NCI-H128 (cell line): ENCODE measurements at regions not wholly inside any gene's neighbourhood (a gene's known extent, or its start where the extent isn't known, plus 50 kb on each side); places are given as distances from the start of the nearest gene placed in this dataset.
"Not testable (repeated sequence)": the region's sequence is repeated elsewhere in the genome, so short reads cannot be mapped to it uniquely, and the experiment has no call there.

Source experiments
- DNase-seq: peaks from one replicate; lab custom pipeline; 2025; ENCODE audit not compliant: unreplicated experiment; lab: John Stamatoyannopoulos, UW

DNA sequence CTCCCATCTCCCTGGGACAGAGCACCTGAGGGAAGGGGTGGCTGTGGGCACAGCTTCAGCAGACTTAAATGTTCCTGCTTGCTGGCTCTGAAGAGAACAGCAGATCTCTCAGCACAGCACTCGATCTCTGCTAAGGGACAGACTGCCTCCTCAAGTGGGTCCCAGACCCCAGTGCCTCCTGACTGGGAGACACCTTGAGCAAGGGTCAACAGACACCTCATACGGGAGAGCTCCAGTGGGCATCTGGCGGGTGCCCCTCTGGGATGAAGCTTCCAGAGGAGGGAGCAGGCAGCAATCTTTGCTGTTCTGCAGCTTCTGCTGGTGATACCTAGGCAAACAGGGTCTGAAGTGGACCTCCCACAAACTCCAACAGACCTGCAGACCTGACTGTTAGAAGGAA is 436.7 kb upstream of the CHRM2 start:
- DNase-seq: not testable (repeated sequence)

GRCh38 chr7:136424058-136424457 is 444.4 kb upstream of the CHRM2 start:
- no peak for DNase-seq

GRCh38 chr7:136419740-136420139 is 442.6 kb upstream of the MTPN start:
- DNase-seq: not testable (repeated sequence)

DNA sequence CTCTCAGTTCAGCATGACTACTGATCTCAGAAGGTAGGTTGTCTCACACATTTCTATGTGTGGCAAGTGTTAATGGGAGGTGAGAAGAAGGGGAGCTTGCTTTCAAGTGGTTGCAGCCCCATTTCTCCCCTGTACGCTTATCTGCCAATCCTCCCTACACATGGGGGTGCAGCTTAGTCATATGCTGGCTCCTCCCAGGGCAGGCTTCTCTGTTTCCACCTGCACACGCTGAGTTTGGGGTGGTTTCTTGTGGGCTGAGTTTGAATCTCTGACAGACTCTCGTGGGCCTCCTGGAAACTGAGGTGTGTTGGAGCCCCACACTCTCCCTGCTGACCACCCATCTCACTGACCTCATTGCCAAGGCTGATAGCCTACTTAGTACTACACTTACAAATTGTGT is 435.8 kb upstream of the MTPN start:
- no peak for DNase-seq

GRCh38 chr7:136405931-136406777 is 429.0 kb upstream of the MTPN start:
- DNase-seq: peak; percentile 14

- DNase-seq: no peak
Measured at GRCh38 chr7:136403591-136403990, 426.4 kb upstream of the MTPN start.

DNA sequence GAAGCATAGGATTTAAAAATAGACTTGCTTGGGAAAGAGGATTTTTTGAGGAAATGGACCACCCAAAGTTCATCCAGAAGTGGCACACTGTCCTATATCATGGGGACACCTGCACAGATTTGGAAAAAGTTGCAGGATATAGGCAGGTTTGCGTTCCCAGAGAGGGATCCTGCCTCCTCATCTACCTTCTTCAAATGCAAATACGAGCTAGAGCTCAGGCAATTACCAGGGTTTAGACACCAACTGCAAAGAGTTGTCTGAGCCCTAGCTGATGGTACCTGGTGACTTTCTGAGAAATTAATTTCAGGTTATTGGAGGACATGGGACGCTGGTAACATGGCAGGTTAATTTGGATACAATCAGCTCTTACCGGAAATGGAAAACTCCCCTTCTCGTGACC is 423.7 kb upstream of the MTPN start:
- DNase-seq: no peak

GRCh38 chr7:136399385-136399784 is 422.2 kb upstream of the MTPN start:
- DNase-seq: no peak

GRCh38 chr7:136392856-136393255 is 415.7 kb upstream of the MTPN start:
- DNase-seq: no peak

DNA sequence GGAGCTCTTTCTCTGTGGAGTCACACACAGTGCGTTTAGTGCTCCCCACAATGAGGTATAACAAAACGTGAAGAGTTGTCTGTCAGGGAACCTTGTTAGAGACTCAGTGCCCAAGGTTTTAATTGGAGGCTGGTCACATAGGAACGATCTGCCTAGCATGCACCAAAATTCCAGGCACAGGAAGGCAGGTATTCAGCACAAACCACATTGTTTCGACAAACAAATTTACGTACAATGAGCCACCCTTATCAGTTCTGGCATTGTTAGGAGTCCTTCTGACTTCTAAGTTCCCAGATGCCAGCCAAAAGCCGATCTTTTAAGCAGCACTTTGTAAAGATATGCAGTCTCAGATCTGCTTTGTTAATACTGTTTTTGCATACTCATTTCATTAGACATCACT is 414.2 kb upstream of the MTPN start:
- DNase-seq: no peak

GRCh38 chr7:136389933-136390332 is 412.8 kb upstream of the MTPN start:
- DNase-seq: no peak

DNA sequence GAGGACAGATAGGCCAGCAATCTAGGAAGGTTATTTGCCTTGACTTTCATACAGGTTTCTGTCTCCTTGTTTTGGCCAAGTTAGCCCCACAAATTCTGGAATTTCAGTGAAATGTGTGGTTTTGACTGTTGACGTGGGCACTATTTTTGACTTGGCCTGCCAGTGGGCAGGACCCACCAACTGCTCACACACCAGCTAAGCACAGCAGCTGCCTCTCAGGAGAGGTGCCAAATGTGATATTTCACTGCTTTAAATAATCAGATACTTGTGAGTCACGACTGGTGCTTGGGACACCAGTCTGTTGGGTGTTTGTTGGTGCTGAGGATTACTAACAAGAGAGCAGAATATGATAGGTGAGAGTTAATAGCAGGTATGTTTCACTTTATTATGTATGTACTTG is 409.7 kb upstream of the MTPN start:
- no peak for DNase-seq

GRCh38 chr7:136371409-136371808 is 394.2 kb upstream of the MTPN start:
- not testable (repeated sequence) for DNase-seq

- DNase-seq: no peak
Measured at GRCh38 chr7:136370137-136370536, 393.0 kb upstream of the MTPN start.

- DNase-seq: no peak
Measured at GRCh38 chr7:136369225-136369624, 392.1 kb upstream of the MTPN start.

GRCh38 chr7:136359333-136359903 is 382.3 kb upstream of the MTPN start:
- DNase-seq: no peak

DNA sequence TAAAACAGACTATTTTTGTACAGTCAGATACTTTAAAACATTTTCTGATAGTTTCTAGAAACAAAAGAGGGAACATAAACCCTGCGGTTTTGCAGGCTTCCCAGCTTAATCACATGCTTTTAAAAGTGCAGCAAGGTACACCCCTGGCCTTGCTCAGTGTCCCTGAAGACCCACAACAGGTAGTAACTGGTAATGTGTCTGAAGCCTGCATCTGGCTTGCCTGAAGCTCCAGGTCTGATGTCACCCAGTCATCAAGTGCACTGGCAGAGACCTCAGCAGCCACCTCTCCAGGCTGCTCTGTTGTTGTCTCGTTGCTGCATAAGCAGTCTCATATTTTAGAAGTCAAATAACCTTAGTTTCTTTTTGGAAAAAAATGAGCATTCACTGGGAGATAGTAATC is 376.1 kb upstream of the MTPN start:
- no peak for DNase-seq

DNA sequence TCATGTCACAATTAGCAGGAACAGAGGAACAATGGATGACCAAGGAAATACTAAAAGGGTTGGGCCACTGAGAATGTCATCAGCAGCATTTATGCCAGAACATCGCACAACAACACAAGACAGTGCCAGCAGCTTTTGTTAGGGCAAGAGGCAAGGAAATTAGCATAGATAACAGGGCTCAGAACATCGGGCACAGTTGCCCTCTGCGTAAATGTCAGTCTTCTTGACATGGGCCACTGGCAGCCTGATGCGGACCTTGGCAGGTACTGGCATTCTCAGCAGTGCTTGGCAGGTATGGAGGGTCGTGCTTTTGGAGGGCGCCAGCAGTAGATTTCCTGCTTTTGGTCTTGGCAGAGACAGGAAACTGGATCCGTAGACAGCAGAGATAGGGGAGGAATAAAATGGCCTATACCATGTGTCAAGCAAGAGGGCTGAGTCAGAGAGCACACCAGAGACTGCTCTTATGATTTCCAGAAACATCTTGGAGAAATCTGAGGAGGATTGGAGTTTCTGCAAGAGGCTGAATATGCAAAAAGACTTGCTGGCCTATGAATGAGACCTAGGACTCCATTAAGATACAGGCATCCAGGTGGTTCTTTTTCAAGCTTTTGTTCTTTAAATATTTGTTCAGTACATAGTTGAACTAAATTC is 371.5 kb upstream of the MTPN start:
- no peak for DNase-seq

DNA sequence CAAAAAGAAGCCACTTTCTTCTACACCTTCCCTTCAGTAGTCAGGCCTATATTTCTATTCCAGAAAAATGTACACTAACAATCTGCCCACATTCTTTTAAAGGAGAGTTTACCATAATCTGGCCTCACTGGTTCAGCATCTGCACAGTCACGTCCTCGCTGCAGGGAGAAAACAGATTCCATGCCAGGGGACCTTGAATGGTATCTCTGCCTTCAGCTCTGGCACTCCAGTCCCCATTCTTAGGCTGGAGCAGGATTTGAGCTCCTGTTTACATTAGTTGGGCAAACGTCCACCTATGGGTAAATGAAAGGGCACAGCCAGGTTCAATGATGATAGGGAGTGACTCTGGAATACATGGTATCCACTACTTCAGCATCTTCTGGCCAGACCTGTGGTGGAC is 371.0 kb upstream of the MTPN start:
- no peak for DNase-seq

DNA sequence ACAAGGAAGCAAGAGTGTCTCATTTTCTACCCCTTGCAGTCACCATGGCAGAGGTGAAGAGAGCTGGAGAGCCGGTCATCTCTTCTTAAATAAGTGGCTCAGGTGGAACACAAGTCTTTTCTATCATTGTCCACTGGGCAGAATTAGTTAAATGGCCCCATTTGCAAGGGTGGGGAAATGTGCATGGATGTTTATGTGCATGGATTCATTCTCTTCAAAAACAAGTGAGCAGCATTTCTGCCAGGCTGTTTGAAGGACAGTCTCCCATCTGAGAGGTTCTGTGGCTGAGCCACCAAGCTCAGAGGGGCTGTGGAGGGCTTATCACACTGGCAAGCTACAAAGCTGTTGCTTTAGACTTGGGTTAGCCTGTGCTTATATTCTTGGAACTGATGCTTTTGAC is 370.3 kb upstream of the MTPN start:
- no peak for DNase-seq

GRCh38 chr7:136342251-136342650 is 365.1 kb upstream of the MTPN start:
- no peak for DNase-seq

- DNase-seq: no peak
Measured at GRCh38 chr7:136339464-136339863, 362.3 kb upstream of the MTPN start.
